BLaER1 treated with 17β-estradiol and CSF1 and Interleukin-3, amounts not matched to agents 10 nM and 100 nM (cell line): ENCODE measurements at regions not wholly inside any gene's neighbourhood (a gene's known extent, or its start where the extent isn't known, plus 50 kb on each side); places are given as distances from the start of the nearest gene placed in this dataset.

Experiments used
- H3K27ac ChIP-seq, 11 experiments: shearing (Covaris generic); formaldehyde crosslinking; 2 replicates each; pipeline ENCODE4 v1.8.1; 2022
- H3K27me3 ChIP-seq, 11 experiments: shearing (Covaris generic); formaldehyde crosslinking; 2 replicates each; pipeline ENCODE4 v1.8.1; 2022
- H3K36me3 ChIP-seq, 11 experiments: shearing (Covaris generic); formaldehyde crosslinking; 2 replicates each; pipeline ENCODE4 v1.8.1; 2022
- H3K4me1 ChIP-seq, 10 experiments: shearing (Covaris generic); formaldehyde crosslinking; 2 replicates each; pipeline ENCODE4 v1.8.1; 2022
- H3K4me2 ChIP-seq, 11 experiments: shearing (Covaris generic); formaldehyde crosslinking; 2 replicates each; pipeline ENCODE4 v1.8.1; 2022
- H3K4me3 ChIP-seq, 10 experiments: shearing (Covaris generic); formaldehyde crosslinking; 2 replicates each; pipeline ENCODE4 v1.8.1; 2022
- H3K9ac ChIP-seq, 11 experiments: shearing (Covaris generic); formaldehyde crosslinking; 2 replicates each; pipeline ENCODE4 v1.8.1; 2022
- H3K9me3 ChIP-seq, 11 experiments: shearing (Covaris generic); formaldehyde crosslinking; replicated peaks in 1 of 11; 2 replicates each; pipeline ENCODE4 v1.8.1; 2022
- H4K20me1 ChIP-seq, 11 experiments: shearing (Covaris generic); formaldehyde crosslinking; 2 replicates each; pipeline ENCODE4 v1.8.1; 2022
- Cebpa-rat ChIP-seq, 11 experiments: shearing (Covaris generic); IDR thresholded peaks; 2 replicates each; pipeline ENCODE4 v1.8.1; 2022

- Histone ChIP-seq H3K36me3 (no peaks in the 10 kb centered on the region), H3K9me3 (peaks cover 0 to 6% (median 0%) of the 10 kb centered on the region in 11 experiments; a peak in 3 of 22 replicates), H3K4me3 (no peak overlapping the region), H3K27ac (peak overlapping the region in 4 of 11 experiments; percentile 5 to 63 (median 34); a peak in 6 of 22 replicates), H3K27me3 (no peaks in the 10 kb centered on the region), H3K4me1 (peaks cover 15 to 28% (median 21%) of the 10 kb centered on the region in 10 experiments), H4K20me1 (no peaks in the 10 kb centered on the region), H3K9ac (peak overlapping the region in 1 of 11 experiments; percentile 43; a peak in 3 of 22 replicates), H3K4me2 (peak overlapping the region; percentile 43 to 78 (median 62))
- TF ChIP-seq Cebpa-rat (IDR thresholded peaks at IDR 0.05): peak in 4 of 11 experiments; percentile 15 to 80 (median 72); a peak in 7 of 22 replicates
Measured at GRCh38 chr1:209086486-209087192, 496.9 kb upstream of the CAMK1G start.

- H3K9ac ChIP-seq: no peak overlapping the region
- no peak overlapping the region for H3K27ac ChIP-seq
- no peak for TF ChIP-seq Cebpa-rat (IDR thresholded peaks at IDR 0.05)
- no peaks in the 10 kb centered on the region for H3K27me3 ChIP-seq
- no peak overlapping the region for H3K4me2 ChIP-seq
- H3K4me1 ChIP-seq: no peaks in the 10 kb centered on the region
- H3K9me3 ChIP-seq: peaks cover 0 to 6% (median 0%) of the 10 kb centered on the region in 11 experiments; a peak in 3 of 22 replicates
- no peaks in the 10 kb centered on the region for H4K20me1 ChIP-seq
- H3K4me3 ChIP-seq: no peak overlapping the region
- no peaks in the 10 kb centered on the region for H3K36me3 ChIP-seq
Measured at GRCh38 chr1:209094384-209094783, 489.1 kb upstream of the CAMK1G start.

- no peak for TF ChIP-seq Cebpa-rat (IDR thresholded peaks at IDR 0.05)
- no peak overlapping the region for H3K9ac ChIP-seq
- no peaks in the 10 kb centered on the region for H3K36me3 ChIP-seq
- H3K27ac ChIP-seq: no peak overlapping the region
- H3K4me3 ChIP-seq: no peak overlapping the region
- no peaks in the 10 kb centered on the region for H3K9me3 ChIP-seq
- H3K4me1 ChIP-seq: no peaks in the 10 kb centered on the region
- no peaks in the 10 kb centered on the region for H3K27me3 ChIP-seq
- no peaks in the 10 kb centered on the region for H4K20me1 ChIP-seq
- H3K4me2 ChIP-seq: no peak overlapping the region
Measured at GRCh38 chr1:209095627-209096595, 487.6 kb upstream of the CAMK1G start.

- Histone ChIP-seq H3K9ac (no peak overlapping the region), H3K36me3 (no peaks in the 10 kb centered on the region), H3K4me1 (no peaks in the 10 kb centered on the region), H3K9me3 (no peaks in the 10 kb centered on the region), H3K27ac (no peak overlapping the region), H3K27me3 (no peaks in the 10 kb centered on the region), H4K20me1 (no peaks in the 10 kb centered on the region), H3K4me2 (no peak overlapping the region), H3K4me3 (no peak overlapping the region)
- no peak for TF ChIP-seq Cebpa-rat (IDR thresholded peaks at IDR 0.05)
Measured at GRCh38 chr1:209100460-209100859, 483.1 kb upstream of the CAMK1G start.

GRCh38 chr1:209101106-209101505 is 482.4 kb upstream of the CAMK1G start:
- Histone ChIP-seq H3K27me3 (no peaks in the 10 kb centered on the region), H3K4me3 (no peak overlapping the region), H3K36me3 (no peaks in the 10 kb centered on the region), H3K9ac (no peak overlapping the region), H3K4me2 (no peak overlapping the region), H4K20me1 (no peaks in the 10 kb centered on the region), H3K9me3 (no peaks in the 10 kb centered on the region), H3K27ac (no peak overlapping the region), H3K4me1 (no peaks in the 10 kb centered on the region)
- TF ChIP-seq Cebpa-rat (IDR thresholded peaks at IDR 0.05): no peak

- Histone ChIP-seq H3K9me3 (no peaks in the 10 kb centered on the region), H4K20me1 (no peaks in the 10 kb centered on the region), H3K4me2 (no peak overlapping the region), H3K27ac (no peak overlapping the region), H3K4me1 (no peaks in the 10 kb centered on the region), H3K9ac (no peak overlapping the region), H3K27me3 (no peaks in the 10 kb centered on the region), H3K4me3 (no peak overlapping the region), H3K36me3 (no peaks in the 10 kb centered on the region)
- peak in 1 of 11 experiments; percentile 43; a peak in 1 of 22 replicates for TF ChIP-seq Cebpa-rat (IDR thresholded peaks at IDR 0.05)
Measured at GRCh38 chr1:209102120-209102519, 481.4 kb upstream of the CAMK1G start.

- no peaks in the 10 kb centered on the region for H3K4me1 ChIP-seq
- no peak overlapping the region for H3K9ac ChIP-seq
- no peaks in the 10 kb centered on the region for H4K20me1 ChIP-seq
- H3K27me3 ChIP-seq: no peaks in the 10 kb centered on the region
- no peak overlapping the region for H3K27ac ChIP-seq
- H3K36me3 ChIP-seq: no peaks in the 10 kb centered on the region
- TF ChIP-seq Cebpa-rat (IDR thresholded peaks at IDR 0.05): no peak
- H3K9me3 ChIP-seq: no peaks in the 10 kb centered on the region
- no peak overlapping the region for H3K4me3 ChIP-seq
- H3K4me2 ChIP-seq: no peak overlapping the region
Measured at GRCh38 chr1:209102531-209102930, 481.0 kb upstream of the CAMK1G start.

GRCh38 chr1:209103092-209103491 is 480.4 kb upstream of the CAMK1G start:
- Histone ChIP-seq H3K4me3 (no peak overlapping the region), H3K27ac (no peak overlapping the region), H4K20me1 (no peaks in the 10 kb centered on the region), H3K9ac (no peak overlapping the region), H3K9me3 (no peaks in the 10 kb centered on the region), H3K36me3 (no peaks in the 10 kb centered on the region), H3K27me3 (no peaks in the 10 kb centered on the region), H3K4me1 (no peaks in the 10 kb centered on the region), H3K4me2 (no peak overlapping the region)
- no peak for TF ChIP-seq Cebpa-rat (IDR thresholded peaks at IDR 0.05)

GRCh38 chr1:209104646-209105045 is 478.9 kb upstream of the CAMK1G start:
- no peaks in the 10 kb centered on the region for H3K9me3 ChIP-seq
- no peak overlapping the region for H3K4me3 ChIP-seq
- H3K9ac ChIP-seq: no peak overlapping the region
- no peak overlapping the region for H3K4me2 ChIP-seq
- H3K4me1 ChIP-seq: peaks cover 0 to 1% (median 0%) of the 10 kb centered on the region in 10 experiments; a peak in 1 of 20 replicates
- no peaks in the 10 kb centered on the region for H3K27me3 ChIP-seq
- no peaks in the 10 kb centered on the region for H4K20me1 ChIP-seq
- no peak overlapping the region for H3K27ac ChIP-seq
- no peaks in the 10 kb centered on the region for H3K36me3 ChIP-seq
- TF ChIP-seq Cebpa-rat (IDR thresholded peaks at IDR 0.05): no peak
